Panc1 (cell line): ENCODE measurements at regions not wholly inside any gene's neighbourhood (a gene's known extent, or its start where the extent isn't known, plus 50 kb on each side); places are given as distances from the start of the nearest gene placed in this dataset.

ENCODE experiments used
- POLR2AphosphoS5 ChIP-seq: IDR thresholded peaks from 2 replicates; pipeline ENCODE4 v1.6.1; 2012; ENCODE audit warnings: mild to moderate bottlenecking, low read depth, low read length, moderate library complexity
- SIN3A ChIP-seq: IDR thresholded peaks from 2 replicates; pipeline ENCODE4 v1.6.1; 2012; ENCODE audit warnings: low read depth, mild to moderate bottlenecking, low read length, moderate library complexity, borderline replicate concordance; ENCODE audit not compliant: insufficient read depth
- TF ChIP-seq, protein P1 (sequence below): fragments of 450-650 bp; IDR thresholded peaks from 2 replicates; pipeline ENCODE4 v1.5.1; 2017; ENCODE audit warnings: mild to moderate bottlenecking

DNA sequence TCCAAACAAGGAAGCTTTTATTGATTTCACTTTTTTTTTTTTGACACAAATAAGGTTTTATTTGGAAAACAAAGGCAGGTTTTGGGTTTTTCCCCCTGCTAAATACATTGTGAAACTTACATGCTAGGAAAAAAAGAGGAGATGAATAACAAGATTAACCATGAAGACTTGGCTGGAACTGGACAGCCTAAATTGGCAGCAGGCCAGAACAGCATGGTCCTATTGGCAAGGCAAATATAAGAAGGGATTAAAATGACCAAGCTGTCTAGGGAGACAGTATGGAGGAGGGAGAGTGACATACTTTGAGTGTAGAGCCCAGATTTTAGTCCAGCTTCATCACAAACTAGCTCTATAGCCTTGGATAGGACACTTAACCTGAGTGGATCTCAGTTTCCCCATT lies 63.9 kb upstream of the BBX start:
- TF ChIP-seq, protein P1, sequence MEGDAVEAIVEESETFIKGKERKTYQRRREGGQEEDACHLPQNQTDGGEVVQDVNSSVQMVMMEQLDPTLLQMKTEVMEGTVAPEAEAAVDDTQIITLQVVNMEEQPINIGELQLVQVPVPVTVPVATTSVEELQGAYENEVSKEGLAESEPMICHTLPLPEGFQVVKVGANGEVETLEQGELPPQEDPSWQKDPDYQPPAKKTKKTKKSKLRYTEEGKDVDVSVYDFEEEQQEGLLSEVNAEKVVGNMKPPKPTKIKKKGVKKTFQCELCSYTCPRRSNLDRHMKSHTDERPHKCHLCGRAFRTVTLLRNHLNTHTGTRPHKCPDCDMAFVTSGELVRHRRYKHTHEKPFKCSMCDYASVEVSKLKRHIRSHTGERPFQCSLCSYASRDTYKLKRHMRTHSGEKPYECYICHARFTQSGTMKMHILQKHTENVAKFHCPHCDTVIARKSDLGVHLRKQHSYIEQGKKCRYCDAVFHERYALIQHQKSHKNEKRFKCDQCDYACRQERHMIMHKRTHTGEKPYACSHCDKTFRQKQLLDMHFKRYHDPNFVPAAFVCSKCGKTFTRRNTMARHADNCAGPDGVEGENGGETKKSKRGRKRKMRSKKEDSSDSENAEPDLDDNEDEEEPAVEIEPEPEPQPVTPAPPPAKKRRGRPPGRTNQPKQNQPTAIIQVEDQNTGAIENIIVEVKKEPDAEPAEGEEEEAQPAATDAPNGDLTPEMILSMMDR = no peak
- TF ChIP-seq POLR2AphosphoS5 (no peak), SIN3A (no peak)
